ENCODE measurements at regions not wholly inside any gene's neighbourhood (a gene's known extent, or its start where the extent isn't known, plus 50 kb on each side); places are given as distances from the start of the nearest gene placed in this dataset.

GRCh38 chr1:47532921-47533792 lies 95.3 kb downstream of the FOXD2 start:
- Histone ChIP-seq H3K4me2 (ENCODE audit: low read length) (no peak overlapping the region), H3K79me2 (ENCODE audit: low read length) (no peaks in the 10 kb centered on the region)

GRCh38 chr1:47533793-47534328 lies 96.0 kb downstream of the FOXD2 start:
- BruUV-seq (replicated peaks): no TSS peak
- Histone ChIP-seq H3K9me3 (ENCODE audit: low read length) (peaks cover 6% of the 10 kb centered on the region), H3K9me2 (replicated peaks; ENCODE audit: low read length) (no peaks in the 10 kb centered on the region), H3K4me2 (ENCODE audit: low read length) (no peak overlapping the region), H4K20me1 (ENCODE audit: low read length) (no peaks in the 10 kb centered on the region), H3F3A (ENCODE audit: low read length, unreplicated experiment) (no peaks in the 10 kb centered on the region), H3K79me2 (ENCODE audit: low read length) (no peaks in the 10 kb centered on the region), H3K4me1 (ENCODE audit: insufficient read depth, low read length) (no peaks in the 10 kb centered on the region), H3K27me3 (ENCODE audit: low read length) (no peaks in the 10 kb centered on the region), H2AFZ (ENCODE audit: low read length) (no peak overlapping the region), H3K27ac (ENCODE audit: low read length) (no peak overlapping the region), H3K9ac (ENCODE audit: low read length) (no peak overlapping the region), H3K36me3 (ENCODE audit: low read depth, low read length) (no peaks in the 10 kb centered on the region), H3K4me3 (ENCODE audit: low read length) (no peak overlapping the region)
- ChIA-PET POLR2A (ENCODE audit: unreplicated experiment) (no interaction called here), CTCF (no interaction called here)
- TF ChIP-seq CTCF (conservative IDR thresholded peaks at IDR 0.05; ENCODE audit: low read depth, low read length): no peak
- TF ChIP-seq EZH2phosphoT487 (IDR thresholded peaks at IDR 0.05; ENCODE audit: borderline replicate concordance, low read length): no peak
- no peak for TF ChIP-seq EZH2 (IDR thresholded peaks at IDR 0.05; ENCODE audit: low read length, unreplicated experiment)
- ATAC-seq (no peak), DNase-seq (no peak)
- intact Hi-C loops (cut with micrococcal nuclease): no loop called here

More at GRCh38 chr1:47532921-47533792, 95.3 kb downstream of the FOXD2 start:
- TF ChIP-seq CTCF (conservative IDR thresholded peaks at IDR 0.05; ENCODE audit: low read depth, low read length) (no peak), EZH2phosphoT487 (IDR thresholded peaks at IDR 0.05; ENCODE audit: borderline replicate concordance, low read length) (no peak)
- Histone ChIP-seq H3K4me3 (ENCODE audit: low read length) (no peak overlapping the region), H3K27me3 (ENCODE audit: low read length) (no peaks in the 10 kb centered on the region), H3K9ac (ENCODE audit: low read length) (no peak overlapping the region), H3K36me3 (ENCODE audit: low read depth, low read length) (no peaks in the 10 kb centered on the region), H3K4me1 (ENCODE audit: insufficient read depth, low read length) (no peaks in the 10 kb centered on the region), H3K9me2 (replicated peaks; ENCODE audit: low read length) (no peaks in the 10 kb centered on the region), H3K27ac (ENCODE audit: low read length) (no peak overlapping the region), H2AFZ (ENCODE audit: low read length) (no peak overlapping the region), H4K20me1 (ENCODE audit: low read length) (no peaks in the 10 kb centered on the region), H3K9me3 (ENCODE audit: low read length) (peaks cover 6% of the 10 kb centered on the region), H3F3A (ENCODE audit: low read length, unreplicated experiment) (no peaks in the 10 kb centered on the region)
- BruUV-seq (replicated peaks): no TSS peak
- DNase-seq (no peak), ATAC-seq (no peak)
- intact Hi-C loops (cut with micrococcal nuclease): no loop called here
- ChIA-PET CTCF (no interaction called here), POLR2A (ENCODE audit: unreplicated experiment) (no interaction called here)

GRCh38 chr1:47534436-47534835 lies 96.6 kb downstream of the FOXD2 start:
- H3K9me2 ChIP-seq (replicated peaks; ENCODE audit: low read length): no peaks in the 10 kb centered on the region
- BruUV-seq (replicated peaks): no TSS peak
- H3K4me3 ChIP-seq (ENCODE audit: low read length): no peak overlapping the region
- H3F3A ChIP-seq (ENCODE audit: low read length, unreplicated experiment): no peaks in the 10 kb centered on the region
- DNase-seq (no peak), ATAC-seq (no peak)
- peaks cover under 1% of the 10 kb centered on the region; the same call in 1 of the 2 replicates for H3K9me3 ChIP-seq (ENCODE audit: low read length)
- no peaks in the 10 kb centered on the region for H3K27me3 ChIP-seq (ENCODE audit: low read length)
- H3K9ac ChIP-seq (ENCODE audit: low read length): no peak overlapping the region
- no peaks in the 10 kb centered on the region for H3K36me3 ChIP-seq (ENCODE audit: low read depth, low read length)
- H3K4me1 ChIP-seq (ENCODE audit: insufficient read depth, low read length): no peaks in the 10 kb centered on the region
- no peaks in the 10 kb centered on the region for H4K20me1 ChIP-seq (ENCODE audit: low read length)
- intact Hi-C loops (cut with micrococcal nuclease): no loop called here
- TF ChIP-seq CTCF (conservative IDR thresholded peaks at IDR 0.05; ENCODE audit: low read depth, low read length) (no peak), EZH2phosphoT487 (IDR thresholded peaks at IDR 0.05; ENCODE audit: borderline replicate concordance, low read length) (no peak), EZH2 (IDR thresholded peaks at IDR 0.05; ENCODE audit: low read length, unreplicated experiment) (no peak)
- no peak overlapping the region for H2AFZ ChIP-seq (ENCODE audit: low read length)
- no peaks in the 10 kb centered on the region for H3K79me2 ChIP-seq (ENCODE audit: low read length)
- ChIA-PET POLR2A (ENCODE audit: unreplicated experiment) (no interaction called here), CTCF (no interaction called here)
- no peak overlapping the region for H3K27ac ChIP-seq (ENCODE audit: low read length)
- H3K4me2 ChIP-seq (ENCODE audit: low read length): no peak overlapping the region
